ENCODE measurements at regions not wholly inside any gene's neighbourhood (a gene's known extent, or its start where the extent isn't known, plus 50 kb on each side); places are given as distances from the start of the nearest gene placed in this dataset.
A peak's percentile ranks its signal among the peaks of the same experiment; 100 is the strongest.

DNA sequence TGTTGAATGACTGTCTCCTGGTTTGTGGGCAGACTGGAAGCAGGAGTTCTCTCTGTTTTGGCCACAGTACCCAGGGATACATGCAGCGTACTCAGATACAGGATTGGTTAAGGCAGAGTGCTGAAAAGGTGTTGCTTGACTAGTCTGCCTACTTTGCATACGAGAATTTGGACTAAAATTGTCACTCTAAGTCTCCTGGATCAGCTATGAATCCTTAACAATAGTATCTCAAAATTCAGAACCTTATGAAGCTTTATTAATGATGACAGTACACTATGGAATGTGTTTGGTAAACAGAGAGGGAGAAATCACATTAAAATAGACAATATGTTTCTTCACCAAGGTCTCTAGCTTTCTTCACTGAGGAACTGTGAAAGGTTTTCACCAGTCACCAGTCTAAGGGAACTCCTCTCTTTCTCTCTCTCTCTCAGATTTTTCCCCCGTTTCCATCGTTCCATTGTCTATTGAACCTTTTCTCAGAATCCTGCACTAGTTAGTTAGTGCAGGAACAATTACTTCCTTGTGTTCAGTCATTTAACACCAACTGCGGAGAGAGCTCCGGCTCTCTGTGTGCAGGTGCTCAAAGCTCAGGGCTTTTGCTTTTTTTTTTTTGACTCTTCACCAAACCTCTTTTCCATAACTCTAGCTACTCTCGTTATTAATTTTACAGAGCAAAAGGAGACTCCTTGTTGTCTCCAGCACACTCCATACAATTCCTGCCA lies 85.9 kb upstream of the FNDC3B start:
- FAIRE-seq (peak; percentile 62), DNase-seq (ENCODE audit: low read depth) (peak; percentile 61)
- Histone ChIP-seq H3K36me3 (ENCODE audit: control insufficient read depth, insufficient read depth, low read length) (no peaks in the 10 kb centered on the region), H3K4me3 (ENCODE audit: low read depth, low read length) (no peak overlapping the region), H3K27me3 (ENCODE audit: control insufficient read depth, insufficient read depth, low read length) (no peaks in the 10 kb centered on the region)
- TF ChIP-seq CTCF (IDR thresholded peaks at IDR 0.05; ENCODE audit: insufficient read depth, low read length, severe bottlenecking): no peak

DNA sequence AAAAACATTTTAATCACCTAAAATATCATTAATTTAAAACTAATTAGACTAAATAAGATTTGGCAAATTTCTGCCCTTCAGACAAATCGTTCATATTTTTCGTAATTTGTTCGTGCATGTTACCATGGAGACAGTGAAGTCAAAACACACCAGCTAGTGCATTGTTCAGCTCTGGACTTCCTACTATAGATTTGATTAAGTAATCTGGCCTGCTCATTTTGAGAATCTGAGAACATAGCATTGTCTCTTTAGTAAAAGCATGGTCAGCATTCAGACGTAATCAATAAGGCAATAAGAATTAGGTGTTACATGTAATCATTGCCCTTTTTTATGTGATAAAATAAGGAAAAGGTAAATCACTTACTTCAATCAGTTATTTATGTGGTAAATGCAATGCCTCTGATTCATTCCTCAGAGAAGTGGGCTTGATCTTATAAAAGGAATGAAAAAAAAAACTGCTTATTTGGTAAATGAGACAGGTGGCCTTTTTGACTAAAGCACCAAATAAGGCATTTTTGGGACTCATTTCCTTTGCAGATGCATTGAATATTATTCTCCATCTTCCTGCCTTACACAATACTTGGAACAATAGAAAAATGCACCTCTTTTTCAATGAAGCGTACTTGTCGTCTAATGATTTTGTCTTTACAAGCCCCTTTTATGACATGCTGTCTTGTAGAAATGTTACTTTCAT lies 84.5 kb upstream of the FNDC3B start:
- Histone ChIP-seq H3K4me3 (ENCODE audit: low read depth, low read length) (no peak overlapping the region), H3K27me3 (ENCODE audit: control insufficient read depth, insufficient read depth, low read length) (no peaks in the 10 kb centered on the region), H3K36me3 (ENCODE audit: control insufficient read depth, insufficient read depth, low read length) (no peaks in the 10 kb centered on the region)
- DNase-seq (ENCODE audit: low read depth) (peak; percentile 29), FAIRE-seq (no peak)
- no peak for TF ChIP-seq CTCF (IDR thresholded peaks at IDR 0.05; ENCODE audit: insufficient read depth, low read length, severe bottlenecking)

- H3K27me3 ChIP-seq (ENCODE audit: control insufficient read depth, insufficient read depth, low read length): no peaks in the 10 kb centered on the region
- H3K36me3 ChIP-seq (ENCODE audit: control insufficient read depth, insufficient read depth, low read length): no peaks in the 10 kb centered on the region
- DNase-seq (ENCODE audit: low read depth) (no peak), FAIRE-seq (no peak)
- no peak for TF ChIP-seq CTCF (IDR thresholded peaks at IDR 0.05; ENCODE audit: insufficient read depth, low read length, severe bottlenecking)
- H3K4me3 ChIP-seq (ENCODE audit: low read depth, low read length): no peak overlapping the region
Observed at GRCh38 chr3:171955598-171955997, 83.8 kb upstream of the FNDC3B start.

- no peak for TF ChIP-seq CTCF (IDR thresholded peaks at IDR 0.05; ENCODE audit: insufficient read depth, low read length, severe bottlenecking)
- H3K4me3 ChIP-seq (ENCODE audit: low read depth, low read length): no peak overlapping the region
- DNase-seq (ENCODE audit: low read depth) (no peak), FAIRE-seq (no peak)
- H3K27me3 ChIP-seq (ENCODE audit: control insufficient read depth, insufficient read depth, low read length): no peaks in the 10 kb centered on the region
- H3K36me3 ChIP-seq (ENCODE audit: control insufficient read depth, insufficient read depth, low read length): no peaks in the 10 kb centered on the region
Observed at GRCh38 chr3:171956181-171956683, 83.1 kb upstream of the FNDC3B start.

DNA sequence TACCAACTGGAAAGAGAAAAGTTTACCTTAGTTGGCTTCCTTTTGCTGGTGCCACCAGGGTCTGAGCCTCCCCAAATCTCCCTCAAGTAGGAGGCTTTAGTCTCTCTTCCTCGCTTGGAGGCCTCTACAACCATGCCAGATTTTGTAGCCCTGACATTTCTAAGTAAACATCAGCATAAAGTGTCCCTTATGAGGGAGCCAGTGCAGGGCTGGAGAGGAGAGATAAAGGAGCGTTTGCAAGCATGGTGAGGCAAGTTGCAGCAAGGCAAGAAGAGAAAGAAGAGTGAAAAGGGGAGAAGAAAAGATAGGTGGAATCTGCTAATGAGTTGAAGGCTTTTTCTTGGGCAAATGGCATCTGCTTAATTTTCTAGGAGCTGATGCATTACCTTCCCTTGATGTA lies 82.7 kb upstream of the FNDC3B start:
- Histone ChIP-seq H3K27me3 (ENCODE audit: control insufficient read depth, insufficient read depth, low read length) (no peaks in the 10 kb centered on the region), H3K4me3 (ENCODE audit: low read depth, low read length) (no peak overlapping the region), H3K36me3 (ENCODE audit: control insufficient read depth, insufficient read depth, low read length) (no peaks in the 10 kb centered on the region)
- TF ChIP-seq CTCF (IDR thresholded peaks at IDR 0.05; ENCODE audit: insufficient read depth, low read length, severe bottlenecking): no peak
- FAIRE-seq (no peak), DNase-seq (ENCODE audit: low read depth) (no peak)

Data from bronchial epithelial cell (primary cell).